GM21717 (cell line): ENCODE measurements at regions not wholly inside any gene's neighbourhood (a gene's known extent, or its start where the extent isn't known, plus 50 kb on each side); places are given as distances from the start of the nearest gene placed in this dataset.

Experiments
- ATAC-seq: cut with Tn5 transposase; IDR thresholded peaks from one replicate; pipeline ENCODE4 v1.9.1; 2021; ENCODE audit warnings: mild to moderate bottlenecking, moderate library complexity; ENCODE audit not compliant: unreplicated experiment

- no peak for ATAC-seq
Observed at GRCh38 chr3:176737480-176738110, 459.7 kb downstream of the TBL1XR1 start.

GRCh38 chr3:176734146-176734545 is 463.1 kb downstream of the TBL1XR1 start:
- ATAC-seq: no peak

- ATAC-seq: no peak
Observed at GRCh38 chr3:176724394-176724759, 472.9 kb downstream of the TBL1XR1 start.

- ATAC-seq: no peak
Observed at GRCh38 chr3:176723758-176724393, 473.4 kb downstream of the TBL1XR1 start.

GRCh38 chr3:176714034-176714433 is 483.2 kb downstream of the TBL1XR1 start:
- ATAC-seq: no peak

- ATAC-seq: no peak
Observed at GRCh38 chr3:176712191-176712590, 485.1 kb downstream of the TBL1XR1 start.

- ATAC-seq: no peak
Observed at GRCh38 chr3:176699288-176699687, 498.0 kb downstream of the TBL1XR1 start.

- no peak for ATAC-seq
Observed at GRCh38 chr3:176697284-176697889, 499.9 kb downstream of the TBL1XR1 start.

- ATAC-seq: no peak
Observed at GRCh38 chr3:176696816-176697215, 500.5 kb downstream of the TBL1XR1 start.

GRCh38 chr3:176692966-176693785 is 504.1 kb downstream of the TBL1XR1 start:
- no peak for ATAC-seq

- ATAC-seq: no peak
Observed at GRCh38 chr3:176692199-176692965, 504.9 kb downstream of the TBL1XR1 start.

- ATAC-seq: no peak
Observed at GRCh38 chr3:176690083-176690869, 507.0 kb downstream of the TBL1XR1 start.

GRCh38 chr3:176687754-176688153 is 509.5 kb downstream of the TBL1XR1 start:
- ATAC-seq: no peak

- ATAC-seq: no peak
Observed at GRCh38 chr3:176683382-176683781, 513.9 kb downstream of the TBL1XR1 start.

GRCh38 chr3:176663837-176664831 is 533.1 kb downstream of the TBL1XR1 start:
- ATAC-seq: no peak

GRCh38 chr3:176663387-176663786 is 533.9 kb downstream of the TBL1XR1 start:
- ATAC-seq: no peak

GRCh38 chr3:176661432-176661964 is 535.8 kb downstream of the TBL1XR1 start:
- ATAC-seq: no peak

GRCh38 chr3:176655404-176656094 is 541.7 kb downstream of the TBL1XR1 start:
- no peak for ATAC-seq
